SKM-1 treated with dmso at 0.1 percent for 144 hours (cell line): ENCODE measurements at regions not wholly inside any gene's neighbourhood (a gene's known extent, or its start where the extent isn't known, plus 50 kb on each side); places are given as distances from the start of the nearest gene placed in this dataset.
"Not testable (repeated sequence)": the region's sequence is repeated elsewhere in the genome, so short reads cannot be mapped to it uniquely, and the experiment has no call there.

Experiments used
- DNase-seq: peaks from one replicate; lab custom pipeline; 2025; ENCODE audit not compliant: unreplicated experiment; lab: John Stamatoyannopoulos, UW

DNA sequence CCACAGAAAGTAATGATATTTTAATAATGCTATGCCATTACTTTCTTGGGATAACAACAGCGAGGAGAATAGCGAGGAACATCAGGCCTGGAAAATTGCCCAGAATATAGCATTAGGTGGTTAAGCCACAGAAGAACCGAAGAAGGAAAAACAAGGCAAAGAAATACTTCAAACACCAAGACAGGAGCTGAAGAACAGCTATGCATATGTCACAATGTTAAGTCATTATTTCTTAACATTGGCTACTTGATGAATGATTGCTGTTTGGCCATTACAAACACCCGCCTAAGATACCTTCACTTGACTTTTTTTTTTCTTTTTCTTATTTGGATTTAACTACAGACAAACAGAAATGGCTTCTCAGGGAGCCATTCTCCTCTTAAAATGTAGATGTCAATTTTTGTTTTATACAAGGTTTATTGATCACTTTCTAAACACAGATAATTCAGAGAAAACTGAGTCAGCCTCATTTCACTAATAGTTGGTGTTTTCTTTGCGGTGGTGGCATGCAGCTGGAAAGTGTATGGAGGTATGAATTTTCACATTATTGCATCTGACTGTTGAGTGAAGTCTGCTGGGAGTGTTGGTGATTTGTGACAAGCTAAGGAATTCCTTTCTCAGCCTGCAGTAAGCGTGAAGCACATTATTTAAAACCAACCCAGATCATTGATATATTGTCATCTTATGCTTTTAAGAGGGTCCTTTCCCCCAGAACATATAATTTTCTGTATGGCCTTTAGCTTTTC lies 705.7 kb upstream of the NR2F2 start:
- DNase-seq = no peak

DNA sequence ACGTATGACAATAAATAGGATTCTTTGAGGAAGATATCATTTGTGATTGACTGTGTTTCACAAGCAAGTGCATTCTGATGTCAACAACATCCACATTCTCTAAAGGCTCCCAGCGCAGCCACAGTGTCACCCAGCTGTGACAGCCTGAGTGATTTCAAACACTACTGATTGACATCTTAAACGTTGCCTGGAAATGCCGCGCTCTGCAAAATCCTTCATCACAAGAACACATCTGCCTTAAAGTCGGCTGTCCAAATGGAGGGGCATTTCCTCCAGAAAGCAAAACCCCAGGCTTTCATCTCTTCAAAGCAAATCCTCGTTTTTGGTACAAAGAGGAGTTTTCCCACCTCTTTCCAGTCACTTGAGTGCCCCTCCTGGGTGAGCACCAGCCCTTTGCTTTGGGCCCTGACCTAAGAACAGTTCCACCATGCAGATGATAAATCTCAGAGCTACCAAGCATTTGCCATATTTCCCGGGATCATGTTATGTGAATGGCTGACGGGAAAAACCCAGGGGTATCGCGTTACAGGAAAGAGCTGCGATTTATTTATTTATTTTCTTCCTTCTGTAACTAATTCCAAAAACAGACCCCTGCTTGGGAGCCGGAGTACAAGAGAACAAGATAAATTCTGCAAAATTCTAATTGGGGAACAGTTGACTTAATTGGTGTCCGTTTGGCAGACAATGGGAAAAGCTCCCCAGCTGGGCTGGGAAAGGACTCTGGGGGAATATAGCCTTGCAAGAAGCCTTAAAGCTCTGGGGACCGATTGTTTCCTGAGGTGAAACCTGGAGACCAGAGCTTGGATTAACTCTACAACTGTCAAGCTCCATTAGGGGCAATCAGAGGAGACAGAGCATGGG lies 703.8 kb upstream of the NR2F2 start:
- DNase-seq = no peak

DNA sequence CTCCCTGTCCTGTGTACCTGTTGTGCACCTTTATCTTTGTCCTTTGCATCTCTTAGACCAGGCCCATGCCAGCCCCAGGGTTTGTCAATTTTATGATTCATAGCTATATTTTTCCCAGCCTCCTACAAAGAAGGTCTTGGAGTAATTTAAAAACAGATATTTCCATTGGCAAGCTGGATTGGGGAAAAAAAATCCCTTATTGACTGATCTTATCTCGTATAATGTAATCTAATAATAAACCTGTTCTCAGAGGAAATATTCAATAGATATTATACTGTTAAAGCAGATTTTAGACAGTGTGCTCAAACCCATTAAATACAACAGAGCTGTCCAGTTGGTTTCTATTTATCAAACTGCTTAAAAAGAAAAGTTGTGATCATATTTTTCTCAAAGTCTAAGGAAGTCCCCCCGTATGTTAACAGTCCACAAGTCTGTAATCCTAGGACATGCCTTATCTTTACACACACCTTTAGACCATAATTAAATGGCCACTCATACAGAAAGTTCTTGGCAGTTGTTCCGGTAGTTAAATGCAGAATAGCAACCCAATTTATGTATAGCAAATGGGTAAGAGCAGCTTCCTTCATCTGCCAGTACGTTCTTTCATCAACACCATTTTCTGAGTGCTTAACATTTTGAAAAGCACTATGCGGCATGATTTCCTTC lies 700.9 kb upstream of the NR2F2 start:
- DNase-seq = no peak

DNA sequence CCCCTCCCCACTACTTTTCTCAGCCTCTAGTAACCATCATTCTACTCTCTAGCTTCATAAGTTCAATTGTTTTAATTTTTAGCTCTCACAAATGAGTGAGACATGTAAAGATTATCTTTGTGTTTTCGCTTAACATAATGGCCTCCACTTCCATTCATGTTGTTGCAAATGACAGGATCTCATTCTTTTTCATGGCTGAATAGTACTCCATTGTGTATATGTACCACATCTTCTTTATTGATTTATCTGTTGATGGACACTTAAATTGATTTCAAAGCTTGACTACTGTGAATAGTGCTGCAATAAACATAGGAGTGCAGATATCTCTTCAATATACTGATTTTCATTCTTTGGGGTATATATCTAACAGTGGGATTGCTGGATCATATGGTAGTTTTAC lies 699.8 kb upstream of the NR2F2 start:
- no peak for DNase-seq

DNA sequence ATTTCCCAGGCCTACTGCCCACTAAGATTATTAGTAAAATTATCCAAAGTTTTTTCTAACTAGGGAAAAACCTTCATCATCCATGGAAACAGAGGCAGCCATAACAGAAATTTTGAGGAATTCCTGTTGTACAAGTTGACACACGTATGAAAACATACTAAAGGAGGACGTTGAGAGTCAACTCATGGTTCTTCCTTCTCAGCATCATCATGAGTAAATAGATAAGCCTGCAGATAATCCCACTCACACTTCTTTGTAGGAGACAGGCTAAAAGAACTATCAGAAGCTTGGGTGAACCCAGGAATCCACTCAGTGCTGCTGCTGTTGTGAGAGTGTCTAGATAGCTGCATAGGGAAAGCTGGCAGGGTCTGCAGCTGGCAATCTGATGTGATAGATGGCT lies 694.8 kb upstream of the NR2F2 start:
- DNase-seq = no peak

DNA sequence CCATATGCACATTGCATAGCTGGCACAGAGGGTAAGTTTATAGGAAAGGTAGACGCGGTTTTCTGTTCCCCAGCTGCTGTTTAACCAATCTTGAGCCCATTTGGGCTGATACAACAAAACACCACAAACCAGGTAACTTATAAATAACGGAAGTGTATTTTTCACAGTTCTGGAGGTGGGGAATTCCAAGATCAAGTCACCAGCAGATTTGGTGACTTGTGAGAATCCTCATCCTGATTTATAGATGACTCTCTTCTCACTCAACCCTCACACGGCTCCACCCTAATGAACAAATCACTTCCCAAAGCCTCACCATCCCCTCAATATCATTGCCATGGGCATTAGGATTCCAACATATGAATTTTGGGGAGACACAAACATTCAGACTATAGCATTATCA lies 694.4 kb upstream of the NR2F2 start:
- no peak for DNase-seq

DNA sequence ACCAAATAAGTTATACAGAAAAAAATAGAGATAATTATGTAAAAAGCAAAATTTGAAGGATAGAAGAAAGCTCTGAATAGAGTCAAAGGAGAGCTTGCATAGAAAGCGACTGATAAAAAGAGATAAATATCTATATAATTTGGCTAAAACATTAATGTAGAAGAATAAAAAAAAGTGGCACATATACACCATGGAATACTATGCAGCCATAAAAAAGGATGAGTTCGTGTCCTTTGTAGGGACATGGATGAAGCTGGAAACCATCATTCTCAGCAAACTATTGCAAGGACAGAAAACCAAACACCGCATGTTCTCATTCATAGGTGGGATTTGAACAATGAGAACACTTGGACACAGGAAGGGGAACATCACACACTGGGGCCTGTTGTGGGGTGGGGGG lies 693.3 kb upstream of the NR2F2 start:
- DNase-seq = not testable (repeated sequence)

DNA sequence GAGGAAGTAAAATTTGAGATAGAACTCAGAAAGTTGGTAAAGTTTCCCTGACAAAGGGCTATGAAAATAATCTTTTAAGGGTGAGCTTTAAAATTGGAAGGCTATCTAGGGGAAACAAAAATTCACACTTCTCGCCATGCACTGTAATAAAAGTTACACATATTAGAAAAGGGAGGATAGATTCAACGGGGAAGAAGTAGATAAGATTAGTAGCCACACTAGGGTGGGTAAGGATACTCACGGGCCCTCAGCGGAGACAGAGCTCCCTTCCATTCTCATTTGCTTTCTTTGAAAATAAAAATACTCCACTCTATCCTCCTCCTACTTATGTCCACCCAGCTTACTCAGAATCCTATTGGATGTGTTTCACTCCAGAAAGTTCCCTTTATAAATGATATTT lies 691.3 kb upstream of the NR2F2 start:
- no peak for DNase-seq

DNA sequence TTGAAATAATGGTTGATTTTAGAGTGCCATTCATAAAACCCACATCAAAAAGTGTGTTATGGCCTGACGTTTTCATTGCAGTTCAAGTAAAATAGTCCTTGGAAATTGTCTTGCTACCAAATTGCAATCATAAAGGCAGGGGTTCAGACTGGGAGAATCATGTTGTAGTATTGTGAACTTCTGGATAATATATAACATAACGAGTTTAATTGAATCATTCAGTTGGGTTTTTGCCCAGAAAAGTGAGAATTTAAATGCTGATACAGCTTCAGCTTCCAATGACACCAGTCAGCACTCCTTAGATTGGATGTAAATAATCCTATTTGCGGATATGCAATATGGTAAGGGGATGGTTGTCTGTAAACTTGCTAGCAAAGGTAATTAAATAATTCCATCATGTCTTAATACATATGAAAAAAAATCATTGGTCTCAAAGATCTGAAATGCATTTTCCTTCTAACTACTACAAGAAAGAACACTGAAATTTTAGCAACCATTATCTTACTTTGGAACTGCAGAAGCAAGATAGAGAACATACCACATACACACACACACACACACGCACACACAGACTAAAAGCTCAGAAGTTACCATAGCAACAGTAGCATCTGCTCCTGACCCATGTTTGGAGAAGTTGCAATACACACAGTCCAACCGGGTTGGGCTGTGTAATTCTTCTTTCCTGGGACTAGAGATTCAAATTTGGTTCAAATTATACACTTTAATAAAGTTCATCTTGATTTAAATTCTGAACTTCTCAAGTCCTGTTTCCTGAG lies 686.2 kb upstream of the NR2F2 start:
- DNase-seq = no peak

DNA sequence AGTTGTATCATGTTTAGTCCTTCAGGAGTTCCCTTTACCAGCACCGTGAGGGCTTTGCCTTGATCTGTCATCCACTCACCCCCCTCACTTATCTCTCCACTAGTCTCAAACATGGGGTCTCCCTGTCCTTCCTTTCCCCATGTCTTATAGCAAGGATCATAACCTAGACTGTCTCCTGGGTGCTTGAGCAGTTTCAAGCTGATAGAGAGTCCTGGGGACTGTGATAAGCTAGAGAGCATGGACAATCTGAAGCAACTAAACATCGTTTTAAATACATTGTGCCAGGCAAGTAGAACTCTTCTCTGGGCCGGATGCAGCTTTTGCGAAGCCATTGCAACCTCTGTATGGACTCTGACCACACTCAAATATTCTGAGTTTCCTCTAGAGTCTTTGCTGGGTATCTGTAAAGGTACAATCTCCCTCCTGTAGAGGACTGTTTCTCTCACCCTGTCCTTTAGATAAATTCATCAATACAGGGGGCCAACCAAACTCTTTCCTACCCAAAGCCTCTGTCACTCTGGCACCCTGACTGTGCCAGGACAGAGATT lies 684.6 kb upstream of the NR2F2 start:
- DNase-seq = no peak

DNA sequence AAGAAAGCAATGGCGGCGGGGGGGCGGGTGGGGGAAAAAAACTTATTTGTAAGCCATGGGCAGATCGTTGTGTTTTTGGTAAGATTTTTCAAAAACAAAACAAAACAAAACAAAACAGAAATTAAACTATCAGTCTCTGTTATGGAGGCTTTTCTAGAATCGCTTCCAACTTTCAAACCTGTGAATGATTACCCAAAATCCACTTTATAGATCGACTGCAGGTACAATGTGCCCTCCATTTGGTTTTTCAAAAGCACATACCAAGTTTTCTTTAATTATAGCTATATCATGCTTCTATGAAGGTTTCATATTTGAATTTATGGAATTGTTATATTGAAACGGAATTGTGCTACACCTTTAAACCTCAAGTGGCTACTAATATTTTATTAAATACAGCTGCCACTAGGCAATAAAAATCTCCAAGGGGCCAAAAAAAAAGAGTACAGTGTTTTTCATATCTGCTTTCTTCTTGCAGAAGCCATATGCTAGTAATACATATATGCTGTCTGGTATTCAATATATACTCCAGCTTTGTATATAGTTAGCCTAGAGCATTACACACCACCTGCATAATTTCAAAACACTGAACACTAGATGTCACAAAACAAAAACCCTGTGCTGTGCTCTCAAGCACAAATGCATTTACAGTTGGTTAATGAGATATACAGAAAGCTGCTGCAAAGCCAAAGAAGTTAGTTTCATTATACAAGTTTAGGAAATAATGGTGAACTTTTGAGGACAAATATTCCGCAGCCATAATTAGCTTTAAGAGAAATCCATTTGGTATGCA lies 683.8 kb upstream of the NR2F2 start:
- DNase-seq = no peak

DNA sequence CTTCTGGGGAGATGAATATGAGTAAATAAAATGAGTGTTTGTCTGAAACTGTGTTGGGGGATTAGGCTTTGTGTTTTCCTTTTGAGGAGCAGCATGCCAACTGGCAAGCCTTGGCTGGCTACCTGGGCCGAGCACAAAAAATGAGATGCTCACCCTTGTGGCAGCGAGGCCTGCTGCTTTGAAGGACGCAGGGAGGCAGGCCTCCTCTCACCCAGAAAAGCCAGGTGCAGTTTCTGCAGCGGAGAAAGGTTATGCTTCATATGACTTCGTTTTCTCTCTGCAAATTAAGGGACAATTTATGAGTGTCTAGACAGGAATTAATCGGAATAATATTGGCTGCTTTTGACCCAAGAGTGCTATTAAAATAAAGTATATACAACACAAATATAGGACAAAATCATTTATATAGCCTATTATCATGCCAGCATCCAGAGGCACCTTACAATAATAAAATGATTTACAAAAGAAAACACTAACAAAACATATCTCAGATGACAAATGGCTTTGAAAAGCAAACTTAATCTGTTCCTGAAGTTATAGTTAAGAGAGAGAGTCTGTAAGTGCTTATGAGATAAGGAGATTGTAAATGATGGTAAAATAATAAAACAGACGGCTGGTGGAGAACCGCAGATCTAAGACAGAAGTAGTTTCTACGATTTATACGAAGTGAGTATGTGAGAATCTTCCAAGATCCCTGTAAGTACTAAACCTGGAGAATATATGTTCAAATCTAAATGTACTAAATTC lies 682.8 kb upstream of the NR2F2 start:
- DNase-seq = no peak

DNA sequence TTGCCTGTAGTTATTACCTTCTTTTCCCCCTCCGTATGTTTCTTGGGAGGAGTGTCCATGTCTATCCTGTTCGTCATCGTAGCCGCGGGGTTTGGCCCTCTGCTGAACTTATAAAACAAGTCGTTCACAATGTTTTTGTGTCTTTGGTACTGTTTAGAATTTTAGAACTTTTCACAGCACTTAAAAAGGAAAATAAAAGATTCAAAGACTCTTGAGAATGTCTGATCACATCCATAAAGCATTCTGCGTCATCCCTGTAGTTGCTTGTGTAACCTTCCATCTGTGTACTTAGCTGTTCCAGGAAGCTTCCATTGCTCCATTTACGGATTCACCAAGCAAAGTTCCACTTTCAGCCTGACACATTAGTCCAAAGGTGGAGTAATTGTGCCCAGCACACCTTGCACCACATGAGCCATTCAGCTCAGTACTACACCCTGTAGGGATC lies 677.1 kb upstream of the NR2F2 start:
- no peak for DNase-seq

DNA sequence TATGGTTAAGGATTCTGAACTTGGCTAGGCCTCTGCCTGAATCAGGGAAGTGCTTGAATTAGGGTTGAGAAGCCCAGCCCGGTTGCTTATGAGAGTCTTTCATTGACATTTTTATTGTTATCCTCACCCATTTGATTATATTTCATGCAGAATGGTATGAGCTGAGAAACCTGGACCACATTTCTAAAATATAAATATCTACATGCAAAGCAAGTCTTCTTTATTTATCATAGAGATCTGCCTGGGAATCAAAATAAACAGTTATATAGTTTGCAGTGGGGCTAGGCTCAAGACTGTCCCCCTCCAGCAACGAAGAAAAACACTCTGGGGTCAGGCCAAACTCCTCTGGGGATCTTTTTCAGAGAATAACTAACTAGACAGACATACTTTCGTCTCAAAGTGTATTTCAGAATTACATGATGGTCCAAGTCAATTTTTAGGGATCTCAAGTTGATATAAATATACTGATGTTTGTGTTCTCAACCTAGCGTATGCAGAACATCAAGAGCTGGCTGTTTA lies 675.4 kb upstream of the NR2F2 start:
- DNase-seq = no peak

DNA sequence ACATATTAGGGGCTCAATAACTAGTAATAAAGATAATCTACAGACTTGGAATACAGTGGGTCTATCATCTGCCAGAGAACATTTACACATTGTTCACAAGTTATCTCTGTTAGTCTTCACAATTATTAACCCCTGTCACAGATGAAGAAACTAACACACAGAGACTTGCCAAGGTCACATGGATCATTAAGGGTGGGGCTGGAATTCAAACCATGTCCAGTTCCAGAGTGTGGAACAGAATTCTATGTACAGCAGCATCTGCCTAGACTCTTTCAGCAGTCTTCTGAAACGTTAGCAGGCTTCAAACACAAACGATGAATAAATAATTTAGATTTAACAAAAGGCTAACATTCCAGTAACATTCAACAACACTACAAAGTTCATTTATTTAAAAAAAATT lies 673.9 kb upstream of the NR2F2 start:
- DNase-seq = no peak

DNA sequence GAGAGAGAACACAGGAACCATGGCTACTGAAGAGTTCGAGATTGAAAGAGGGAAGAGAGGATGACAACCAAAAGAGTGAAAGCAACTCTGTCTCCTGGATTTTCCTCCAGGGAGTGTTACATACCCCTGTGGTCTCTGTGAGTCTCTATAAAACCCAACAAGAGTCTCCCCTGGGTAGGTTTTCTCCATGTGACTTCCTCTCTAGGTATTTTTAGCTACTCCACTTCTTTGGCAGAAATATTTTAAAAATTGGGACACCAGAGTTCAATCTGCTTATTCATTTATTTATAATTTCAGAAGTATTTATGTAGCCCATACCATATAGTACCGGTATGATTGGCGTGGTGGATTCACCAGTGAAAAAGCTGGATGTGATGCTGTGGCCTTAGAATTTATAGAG lies 671.7 kb upstream of the NR2F2 start:
- no peak for DNase-seq

DNA sequence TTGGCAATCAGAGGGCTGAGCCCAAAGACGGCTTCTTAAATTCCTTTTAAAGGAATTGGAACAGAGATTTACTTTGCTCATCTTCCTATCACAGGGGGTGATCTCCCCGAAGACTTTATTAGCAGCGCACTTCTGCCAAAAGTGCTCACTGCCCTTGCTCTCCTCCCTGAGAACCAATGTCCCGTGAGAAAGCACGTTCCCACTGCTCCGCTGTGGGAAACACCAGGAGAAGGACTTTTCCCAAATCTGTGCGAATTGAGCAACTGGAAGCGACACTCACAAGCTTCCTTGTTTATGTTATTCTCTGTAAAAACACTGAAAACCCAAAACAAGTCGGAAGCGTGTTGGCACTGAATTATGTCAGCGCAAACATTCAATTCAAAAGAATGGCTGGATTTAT lies 670.8 kb upstream of the NR2F2 start:
- DNase-seq = no peak

DNA sequence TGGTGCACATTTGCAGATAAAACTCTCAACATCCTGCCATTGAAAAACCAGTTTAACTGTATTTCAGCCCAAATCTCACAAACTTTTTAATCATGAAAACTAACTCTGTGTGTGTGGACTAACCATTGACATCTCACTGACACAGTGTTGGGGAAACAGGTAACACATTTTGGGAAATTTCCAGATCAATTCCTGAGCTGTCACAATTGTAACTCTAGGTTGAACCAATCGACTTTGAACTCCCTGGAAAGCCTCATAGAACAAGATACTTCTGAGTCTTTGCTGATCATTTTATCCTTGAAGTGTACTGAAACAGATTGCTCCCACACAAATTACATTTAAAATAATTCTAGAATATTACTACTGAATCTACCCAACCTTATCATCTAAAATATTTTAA lies 667.9 kb upstream of the NR2F2 start:
- DNase-seq = no peak
